Mammary epithelial cell (primary cell): ENCODE measurements at regions not wholly inside any gene's neighbourhood (a gene's known extent, or its start where the extent isn't known, plus 50 kb on each side); places are given as distances from the start of the nearest gene placed in this dataset.
"Not testable (repeated sequence)": the region's sequence is repeated elsewhere in the genome, so short reads cannot be mapped to it uniquely, and the experiment has no call there.

Experiments used
- CTCF ChIP-seq, 2 donors: IDR thresholded peaks in 1 of 2; conservative IDR thresholded peaks in 1 of 2; 2 replicates each; pipeline ENCODE4 v1.5.1; 2011 to 2012; ENCODE audit warnings: inconsistent platforms in 2 of 2, low read length in 2 of 2, mild to moderate bottlenecking in 2 of 2, control low read depth in 1 of 2, low read depth in 1 of 2; ENCODE audit not compliant: insufficient read depth in 1 of 2; ENCODE audit errors: extremely low read depth in 1 of 2
- EZH2 ChIP-seq: IDR thresholded peaks from 2 replicates; pipeline ENCODE4 v1.6.1; 2012; ENCODE audit warnings: low read length, inconsistent platforms, borderline replicate concordance

- TF ChIP-seq CTCF (conservative IDR thresholded peaks at IDR 0.05 in 1 of 2, IDR thresholded peaks at IDR 0.05 in 1 of 2; ENCODE audit: extremely low read depth in 1 of 2, insufficient read depth in 1 of 2, low read depth in 1 of 2, low read length in 2 of 2); EZH2: not testable (repeated sequence)
Observed at GRCh38 chr13:65564561-65564960, 1665.6 kb downstream of the PCDH9 start.
